Right lobe of liver (tissue), 4 donors: ENCODE measurements at regions not wholly inside any gene's neighbourhood (a gene's known extent, or its start where the extent isn't known, plus 50 kb on each side); places are given as distances from the start of the nearest gene placed in this dataset.

ENCODE experiments used
- CTCF ChIP-seq, 4 donors: fragments of 200-600 bp in 3 of 4; fragments of 450-650 bp in 1 of 4; IDR thresholded peaks; one replicate each; pipeline versions ENCODE4 v1.5.1 to v1.8.0; 2016 to 2022; ENCODE audit warnings: antibody characterized with exemption in 4 of 4, mild to moderate bottlenecking in 2 of 4
- POLR2A ChIP-seq: fragments of 450-650 bp; IDR thresholded peaks from one replicate; pipeline ENCODE4 v1.6.1; 2017; ENCODE audit warnings: antibody characterized with exemption, mild to moderate bottlenecking
- donor health status: DM: no; HTN: no; CAD: no.
- donor health status: DM: no; HTN: no; CAD: no.
- donor health status: DM: no; HTN: yes; CAD: no.

GRCh38 chr13:85719749-85720148 lies 79.5 kb downstream of the SLITRK6 start:
- TF ChIP-seq CTCF (IDR thresholded peaks at IDR 0.05) (no peak), POLR2A (no peak)
